Caco-2 (cell line): ENCODE measurements at regions not wholly inside any gene's neighbourhood (a gene's known extent, or its start where the extent isn't known, plus 50 kb on each side); places are given as distances from the start of the nearest gene placed in this dataset.
"Not testable (repeated sequence)": the region's sequence is repeated elsewhere in the genome, so short reads cannot be mapped to it uniquely, and the experiment has no call there.

Experiments
- BruUV-seq: library from RNA; stranded (reverse); fragments of 400-500 nt; replicated peaks from 2 replicates; lab custom pipeline; 2021; lab: Mats Ljungman, UMichigan
- CTCF ChIA-PET: fragments of 300-600 bp; sonication (Branson Sonifier 250); formaldehyde crosslinking; loops from one replicate; lab custom pipeline; 2022; ENCODE audit warnings: antibody characterized with exemption; lab: Charles Lee
- POLR2A ChIA-PET: fragments of 300-600 bp; sonication (Branson Sonifier 250); formaldehyde crosslinking; loops from one replicate; lab custom pipeline; 2022; ENCODE audit warnings: antibody characterized with exemption; lab: Charles Lee
- DNase-seq, 2 experiments: peaks; one replicate each; pipeline versions ENCODE4 v3.0.0 to v3.0.0-alpha.2; 2020 to 2022
- H3K27me3 ChIP-seq: replicated peaks from 2 replicates; pipeline ENCODE4 v1.6.0; 2011; ENCODE audit warnings: low read length; ENCODE audit not compliant: control insufficient read depth, insufficient read depth
- H3K36me3 ChIP-seq: 2 replicates; pipeline ENCODE4 v1.5.1; 2011; ENCODE audit warnings: low read length; ENCODE audit not compliant: control insufficient read depth, insufficient read depth
- H3K4me1 ChIP-seq: fragments of 250-450 bp; sonication (Bioruptor Pico); 2 replicates; pipeline ENCODE4 v1.5.1; 2020; ENCODE audit warnings: mild to moderate bottlenecking
- H3K4me3 ChIP-seq: 2 replicates; pipeline ENCODE4 v1.5.1; 2011; ENCODE audit warnings: low read depth, mild to moderate bottlenecking, control low read depth, low read length
- H3K9me3 ChIP-seq: fragments of 250-450 bp; sonication (Bioruptor Pico); 2 replicates; pipeline ENCODE4 v1.5.1; 2020; ENCODE audit warnings: mild to moderate bottlenecking, moderate library complexity
- H3K27ac Mint-ChIP-seq: one replicate; pipeline ENCODE4 v1.8.0; 2022; ENCODE audit warnings: mixed read lengths; ENCODE audit not compliant: unreplicated experiment
- H3K27me3 Mint-ChIP-seq: one replicate; pipeline ENCODE4 v1.8.0; 2022; ENCODE audit warnings: mixed read lengths; ENCODE audit not compliant: insufficient read depth, unreplicated experiment
- H3K36me3 Mint-ChIP-seq: one replicate; pipeline ENCODE4 v1.8.0; 2022; ENCODE audit warnings: mild to moderate bottlenecking, mixed read lengths; ENCODE audit not compliant: insufficient read depth, unreplicated experiment
- H3K4me1 Mint-ChIP-seq: one replicate; pipeline ENCODE4 v1.8.0; 2022; ENCODE audit warnings: low read depth, mixed read lengths; ENCODE audit not compliant: unreplicated experiment
- H3K4me3 Mint-ChIP-seq: one replicate; pipeline ENCODE4 v1.8.0; 2022; ENCODE audit warnings: mild to moderate bottlenecking, moderate library complexity, mixed read lengths; ENCODE audit not compliant: unreplicated experiment
- H3K9me3 Mint-ChIP-seq: one replicate; pipeline ENCODE4 v1.8.0; 2022; ENCODE audit warnings: mixed read lengths; ENCODE audit not compliant: unreplicated experiment
- CTCF ChIP-seq, 2 experiments: fragments of 200-600 bp in 1 of 2; IDR thresholded peaks; 1 replicate in 1 of 2; 2 replicates in 1 of 2; pipeline versions ENCODE4 v1.5.1 to v1.8.0; 2011 to 2022; ENCODE audit warnings: antibody characterized with exemption in 1 of 2, control low read depth in 1 of 2, inconsistent platforms in 1 of 2, low read depth in 1 of 2, low read length in 1 of 2, mild to moderate bottlenecking in 1 of 2, moderate library complexity in 1 of 2; ENCODE audit not compliant: insufficient read depth in 1 of 2, severe bottlenecking in 1 of 2, unreplicated experiment in 1 of 2
- intact Hi-C: fragments of 100-400 bp; cut with micrococcal nuclease; formaldehyde crosslinking; loops from one replicate; pipeline ENCODE4 v1.10.0; 2022; ENCODE audit not compliant: unreplicated experiment

GRCh38 chr5:15103864-15104263, 232.3 kb upstream of the ANKH start:
- ChIA-PET CTCF (no interaction called here), POLR2A (no interaction called here)
- H3K27me3 Mint-ChIP-seq, result peaks cover 6% of the 10 kb centered on the region
- no peaks in the 10 kb centered on the region for H3K9me3 Mint-ChIP-seq
- BruUV-seq, result no TSS peak
- no peak overlapping the region for H3K4me3 Mint-ChIP-seq
- no peaks in the 10 kb centered on the region for H3K27me3 ChIP-seq
- H3K4me1 ChIP-seq, result no peaks in the 10 kb centered on the region
- TF ChIP-seq CTCF (IDR thresholded peaks at IDR 0.05; ENCODE audit: insufficient read depth in 1 of 2, low read depth in 1 of 2, low read length in 1 of 2, severe bottlenecking in 1 of 2, unreplicated experiment in 1 of 2), result no peak
- H3K36me3 ChIP-seq, result no peaks in the 10 kb centered on the region
- no peak overlapping the region for H3K27ac Mint-ChIP-seq
- no peaks in the 10 kb centered on the region for H3K9me3 ChIP-seq
- no peak overlapping the region for H3K4me3 ChIP-seq
- intact Hi-C loops, result no loop called here
- DNase-seq, result no peak
- no peaks in the 10 kb centered on the region for H3K36me3 Mint-ChIP-seq
- H3K4me1 Mint-ChIP-seq, result no peaks in the 10 kb centered on the region

GRCh38 chr5:15103130-15103529, 231.6 kb upstream of the ANKH start:
- Histone ChIP-seq H3K4me1 (no peaks in the 10 kb centered on the region), H3K9me3 (no peaks in the 10 kb centered on the region), H3K27me3 (no peaks in the 10 kb centered on the region), H3K4me3 (no peak overlapping the region), H3K36me3 (no peaks in the 10 kb centered on the region)
- intact Hi-C loops, result no loop called here
- no TSS peak for BruUV-seq
- Mint-ChIP-seq H3K36me3 (no peaks in the 10 kb centered on the region), H3K4me1 (no peaks in the 10 kb centered on the region), H3K9me3 (no peaks in the 10 kb centered on the region), H3K27me3 (peaks cover 6% of the 10 kb centered on the region), H3K4me3 (no peak overlapping the region), H3K27ac (no peak overlapping the region)
- no peak for DNase-seq
- TF ChIP-seq CTCF (IDR thresholded peaks at IDR 0.05; ENCODE audit: insufficient read depth in 1 of 2, low read depth in 1 of 2, low read length in 1 of 2, severe bottlenecking in 1 of 2, unreplicated experiment in 1 of 2), result no peak
- ChIA-PET CTCF (no interaction called here), POLR2A (no interaction called here)

- intact Hi-C loops, result no loop called here
- H3K36me3 Mint-ChIP-seq, result no peaks in the 10 kb centered on the region
- Histone ChIP-seq H3K4me3 (no peak overlapping the region), H3K27me3 (no peaks in the 10 kb centered on the region), H3K4me1 (no peaks in the 10 kb centered on the region), H3K36me3 (no peaks in the 10 kb centered on the region), H3K9me3 (no peaks in the 10 kb centered on the region)
- POLR2A ChIA-PET, result no interaction called here
- CTCF ChIA-PET, result no interaction called here
- H3K27ac Mint-ChIP-seq, result no peak overlapping the region
- H3K4me3 Mint-ChIP-seq, result no peak overlapping the region
- H3K27me3 Mint-ChIP-seq, result peaks cover 11% of the 10 kb centered on the region
- no peaks in the 10 kb centered on the region for H3K4me1 Mint-ChIP-seq
- peaks cover 7% of the 10 kb centered on the region for H3K9me3 Mint-ChIP-seq
- no peak for DNase-seq
- BruUV-seq, result no TSS peak
- TF ChIP-seq CTCF (IDR thresholded peaks at IDR 0.05; ENCODE audit: insufficient read depth in 1 of 2, low read depth in 1 of 2, low read length in 1 of 2, severe bottlenecking in 1 of 2, unreplicated experiment in 1 of 2), result no peak
These were observed 226.0 kb upstream of the ANKH start for GRCh38 chr5:15097552-15097951.

GRCh38 chr5:15096686-15097085, 225.1 kb upstream of the ANKH start:
- intact Hi-C loops, H3K36me3 ChIP-seq, DNase-seq, POLR2A ChIA-PET, H3K36me3 Mint-ChIP-seq, H3K4me3 ChIP-seq, H3K27ac Mint-ChIP-seq, H3K9me3 ChIP-seq, BruUV-seq, H3K4me1 ChIP-seq, H3K9me3 Mint-ChIP-seq, H3K4me3 Mint-ChIP-seq, H3K27me3 ChIP-seq, H3K4me1 Mint-ChIP-seq: not testable (repeated sequence)
- CTCF ChIA-PET, result interaction anchor here (0.7 to 1.1 kb wide), 2 partner anchors 9 to 87 kb away, joined by 3 to 5 read pairs; no protein-coding TSS in a partner anchor
- H3K27me3 Mint-ChIP-seq, result peaks cover 11% of the 10 kb centered on the region
